ENCODE measurements at regions not wholly inside any gene's neighbourhood (a gene's known extent, or its start where the extent isn't known, plus 50 kb on each side); places are given as distances from the start of the nearest gene placed in this dataset.

DNA sequence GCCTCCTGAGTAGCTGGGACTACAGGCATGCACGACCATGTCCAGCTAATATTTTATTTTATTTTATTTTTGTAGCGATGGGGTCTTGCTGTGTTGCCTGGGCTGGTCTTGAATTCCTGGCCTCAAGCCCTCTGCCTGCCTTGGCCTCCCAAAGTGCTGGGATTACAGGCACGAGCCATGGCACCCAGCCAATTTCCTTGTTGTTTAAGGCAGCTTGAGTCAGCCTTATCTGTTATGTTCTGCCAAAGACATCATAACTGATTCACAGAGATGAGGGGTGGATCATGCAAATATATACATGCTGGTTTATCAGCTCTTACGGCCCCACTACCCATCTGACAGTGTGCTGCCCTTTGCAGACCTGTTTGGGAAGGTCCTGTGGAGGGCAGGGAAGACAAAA, 826.7 kb downstream of the TYW1 start:
- no peak for DNase-seq
- ChIA-PET POLR2A (ENCODE audit: unreplicated experiment) (no interaction called here), CTCF (no interaction called here)
- Histone ChIP-seq H3K4me1 (ENCODE audit: insufficient read depth, low read length) (no peaks in the 10 kb centered on the region), H3K4me2 (ENCODE audit: low read length) (no peak overlapping the region), H4K20me1 (ENCODE audit: low read length) (no peaks in the 10 kb centered on the region), H3K79me2 (ENCODE audit: low read length) (no peaks in the 10 kb centered on the region), H2AFZ (ENCODE audit: low read length) (no peak overlapping the region), H3K27me3 (ENCODE audit: low read length) (no peaks in the 10 kb centered on the region), H3K4me3 (ENCODE audit: low read length) (no peak overlapping the region), H3K9ac (ENCODE audit: low read length) (no peak overlapping the region), H3K27ac (ENCODE audit: low read length) (no peak overlapping the region), H3K9me2 (replicated peaks; ENCODE audit: low read length) (no peaks in the 10 kb centered on the region), H3K36me3 (ENCODE audit: low read depth, low read length) (no peaks in the 10 kb centered on the region), H3K9me3 (ENCODE audit: low read length) (no peaks in the 10 kb centered on the region; the same call in 1 of the 2 replicates), H3F3A (ENCODE audit: low read length, unreplicated experiment) (no peaks in the 10 kb centered on the region)
- ATAC-seq = no peak
- TF ChIP-seq EZH2phosphoT487 (IDR thresholded peaks at IDR 0.05; ENCODE audit: borderline replicate concordance, low read length) (no peak), CTCF (conservative IDR thresholded peaks at IDR 0.05; ENCODE audit: low read depth, low read length) (no peak), EZH2 (IDR thresholded peaks at IDR 0.05; ENCODE audit: low read length, unreplicated experiment) (no peak)
- intact Hi-C loops (cut with micrococcal nuclease) = no loop called here
- BruUV-seq (replicated peaks) = no TSS peak

GRCh38 chr7:67825356-67825755, 828.7 kb downstream of the TYW1 start:
- Histone ChIP-seq H3K4me3 (ENCODE audit: low read length) (no peak overlapping the region), H3K4me1 (ENCODE audit: insufficient read depth, low read length) (no peaks in the 10 kb centered on the region), H3K9me2 (replicated peaks; ENCODE audit: low read length) (no peaks in the 10 kb centered on the region), H3K79me2 (ENCODE audit: low read length) (no peaks in the 10 kb centered on the region), H3K9me3 (ENCODE audit: low read length) (no peaks in the 10 kb centered on the region; the same call in 1 of the 2 replicates), H3K36me3 (ENCODE audit: low read depth, low read length) (no peaks in the 10 kb centered on the region), H3F3A (ENCODE audit: low read length, unreplicated experiment) (no peaks in the 10 kb centered on the region), H3K9ac (ENCODE audit: low read length) (no peak overlapping the region), H4K20me1 (ENCODE audit: low read length) (no peaks in the 10 kb centered on the region), H3K4me2 (ENCODE audit: low read length) (no peak overlapping the region), H3K27me3 (ENCODE audit: low read length) (no peaks in the 10 kb centered on the region), H3K27ac (ENCODE audit: low read length) (no peak overlapping the region), H2AFZ (ENCODE audit: low read length) (no peak overlapping the region)
- ChIA-PET CTCF (no interaction called here), POLR2A (ENCODE audit: unreplicated experiment) (no interaction called here)
- ATAC-seq (no peak), DNase-seq (no peak)
- BruUV-seq (replicated peaks) = no TSS peak
- TF ChIP-seq EZH2phosphoT487 (IDR thresholded peaks at IDR 0.05; ENCODE audit: borderline replicate concordance, low read length) (no peak), CTCF (conservative IDR thresholded peaks at IDR 0.05; ENCODE audit: low read depth, low read length) (no peak)
- intact Hi-C loops (cut with micrococcal nuclease) = no loop called here

DNA sequence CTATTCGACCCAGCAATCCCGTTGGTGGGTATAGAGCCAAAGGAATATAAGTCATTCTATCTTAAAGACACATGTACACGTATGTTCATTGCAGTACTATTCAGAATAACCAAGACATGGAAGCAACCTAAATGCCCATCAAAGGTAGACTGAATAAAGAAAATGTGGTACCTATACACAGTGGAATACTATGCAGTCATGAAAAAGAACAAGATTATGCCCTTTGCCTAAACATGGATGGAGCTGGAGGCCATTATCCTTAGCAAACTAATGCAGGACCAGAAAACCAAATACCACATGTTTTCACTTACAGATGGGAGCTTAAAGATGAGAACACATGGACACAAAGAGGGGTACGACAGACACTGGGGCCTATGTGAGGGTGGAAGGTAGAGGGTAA, 845.3 kb downstream of the TYW1 start:
- intact Hi-C loops (cut with micrococcal nuclease) = no loop called here
- POLR2A ChIA-PET (ENCODE audit: unreplicated experiment) = no interaction called here

More for the DNA sequence above, 845.3 kb downstream of the TYW1 start:
- CTCF ChIA-PET = no interaction called here
- H3K4me2 ChIP-seq (ENCODE audit: low read length) = no peak overlapping the region
- H3K79me2 ChIP-seq (ENCODE audit: low read length) = no peaks in the 10 kb centered on the region
- TF ChIP-seq CTCF (conservative IDR thresholded peaks at IDR 0.05; ENCODE audit: low read depth, low read length) (no peak), EZH2phosphoT487 (IDR thresholded peaks at IDR 0.05; ENCODE audit: borderline replicate concordance, low read length) (no peak), EZH2 (IDR thresholded peaks at IDR 0.05; ENCODE audit: low read length, unreplicated experiment) (no peak)
- H3K9ac ChIP-seq (ENCODE audit: low read length) = no peak overlapping the region
- no peak overlapping the region for H3K4me3 ChIP-seq (ENCODE audit: low read length)
- no peaks in the 10 kb centered on the region for H3F3A ChIP-seq (ENCODE audit: low read length, unreplicated experiment)
- no TSS peak for BruUV-seq (replicated peaks)
- H3K27me3 ChIP-seq (ENCODE audit: low read length) = no peaks in the 10 kb centered on the region
- no peaks in the 10 kb centered on the region for H3K36me3 ChIP-seq (ENCODE audit: low read depth, low read length)
- H3K9me2 ChIP-seq (replicated peaks; ENCODE audit: low read length) = no peaks in the 10 kb centered on the region
- DNase-seq (no peak), ATAC-seq (no peak)
- no peak overlapping the region for H3K27ac ChIP-seq (ENCODE audit: low read length)
- H4K20me1 ChIP-seq (ENCODE audit: low read length) = no peaks in the 10 kb centered on the region
- no peaks in the 10 kb centered on the region for H3K9me3 ChIP-seq (ENCODE audit: low read length)
- no peaks in the 10 kb centered on the region for H3K4me1 ChIP-seq (ENCODE audit: insufficient read depth, low read length)
- H2AFZ ChIP-seq (ENCODE audit: low read length) = no peak overlapping the region
